ENCODE measurements at regions not wholly inside any gene's neighbourhood (a gene's known extent, or its start where the extent isn't known, plus 50 kb on each side); places are given as distances from the start of the nearest gene placed in this dataset.
"Not testable (repeated sequence)": the region's sequence is repeated elsewhere in the genome, so short reads cannot be mapped to it uniquely, and the experiment has no call there.

- DNase-seq (ENCODE audit: low spot score), result no peak
Measured at GRCh38 chrX:138859421-138859820, 147.9 kb upstream of the FGF13 start.

GRCh38 chrX:138858951-138859350 lies 147.4 kb upstream of the FGF13 start:
- DNase-seq (ENCODE audit: low spot score), result no peak

GRCh38 chrX:138858438-138858837 lies 146.9 kb upstream of the FGF13 start:
- DNase-seq (ENCODE audit: low spot score), result no peak

- DNase-seq (ENCODE audit: low spot score), result no peak
Measured at GRCh38 chrX:138856881-138857604, 145.5 kb upstream of the FGF13 start.

- DNase-seq (ENCODE audit: low spot score), result no peak
Measured at GRCh38 chrX:138853936-138854335, 142.4 kb upstream of the FGF13 start.

GRCh38 chrX:138849521-138849920 lies 138.0 kb upstream of the FGF13 start:
- no peak for DNase-seq (ENCODE audit: low spot score)

- DNase-seq (ENCODE audit: low spot score), result peak; percentile 2
Measured at GRCh38 chrX:138847930-138848329, 136.4 kb upstream of the FGF13 start.

GRCh38 chrX:138845786-138846185 lies 134.3 kb upstream of the FGF13 start:
- DNase-seq (ENCODE audit: low spot score), result no peak

GRCh38 chrX:138807400-138807799 lies 95.9 kb upstream of the FGF13 start:
- not testable (repeated sequence) for DNase-seq (ENCODE audit: low spot score)

- no peak for DNase-seq (ENCODE audit: low spot score)
Measured at GRCh38 chrX:138794246-138794645, 82.7 kb upstream of the FGF13 start.

- no peak for DNase-seq (ENCODE audit: low spot score)
Measured at GRCh38 chrX:138791551-138791950, 80.0 kb upstream of the FGF13 start.

- no peak for DNase-seq (ENCODE audit: low spot score)
Measured at GRCh38 chrX:138788771-138789170, 77.3 kb upstream of the FGF13 start.

GRCh38 chrX:138778576-138778909 lies 67.0 kb upstream of the FGF13 start:
- DNase-seq (ENCODE audit: low spot score), result not testable (repeated sequence)

- not testable (repeated sequence) for DNase-seq (ENCODE audit: low spot score)
Measured at GRCh38 chrX:138777908-138778575, 66.5 kb upstream of the FGF13 start.

- DNase-seq (ENCODE audit: low spot score), result no peak
Measured at GRCh38 chrX:138777230-138777629, 65.7 kb upstream of the FGF13 start.

GRCh38 chrX:138775517-138775916 lies 64.0 kb upstream of the FGF13 start:
- DNase-seq (ENCODE audit: low spot score), result peak; percentile 29

- no peak for DNase-seq (ENCODE audit: low spot score)
Measured at GRCh38 chrX:138771047-138771446, 59.5 kb upstream of the FGF13 start.

GRCh38 chrX:138769918-138770317 lies 58.4 kb upstream of the FGF13 start:
- no peak for DNase-seq (ENCODE audit: low spot score)

GRCh38 chrX:138765051-138765450 lies 53.5 kb upstream of the FGF13 start:
- no peak for DNase-seq (ENCODE audit: low spot score)

GRCh38 chrX:138763761-138764160 lies 52.2 kb upstream of the FGF13 start:
- no peak for DNase-seq (ENCODE audit: low spot score)

- no peak for DNase-seq (ENCODE audit: low spot score)
Measured at GRCh38 chrX:138761380-138761779, 49.9 kb upstream of the FGF13 start.
